GM12872 (cell line): ENCODE measurements at regions not wholly inside any gene's neighbourhood (a gene's known extent, or its start where the extent isn't known, plus 50 kb on each side); places are given as distances from the start of the nearest gene placed in this dataset.

Experiments
- TF ChIP-seq, protein P1 (sequence below): IDR thresholded peaks from 3 replicates; pipeline ENCODE4 v1.5.1; 2011; ENCODE audit warnings: low read depth, mild to moderate bottlenecking, low read length, moderate library complexity; ENCODE audit not compliant: insufficient read depth

DNA sequence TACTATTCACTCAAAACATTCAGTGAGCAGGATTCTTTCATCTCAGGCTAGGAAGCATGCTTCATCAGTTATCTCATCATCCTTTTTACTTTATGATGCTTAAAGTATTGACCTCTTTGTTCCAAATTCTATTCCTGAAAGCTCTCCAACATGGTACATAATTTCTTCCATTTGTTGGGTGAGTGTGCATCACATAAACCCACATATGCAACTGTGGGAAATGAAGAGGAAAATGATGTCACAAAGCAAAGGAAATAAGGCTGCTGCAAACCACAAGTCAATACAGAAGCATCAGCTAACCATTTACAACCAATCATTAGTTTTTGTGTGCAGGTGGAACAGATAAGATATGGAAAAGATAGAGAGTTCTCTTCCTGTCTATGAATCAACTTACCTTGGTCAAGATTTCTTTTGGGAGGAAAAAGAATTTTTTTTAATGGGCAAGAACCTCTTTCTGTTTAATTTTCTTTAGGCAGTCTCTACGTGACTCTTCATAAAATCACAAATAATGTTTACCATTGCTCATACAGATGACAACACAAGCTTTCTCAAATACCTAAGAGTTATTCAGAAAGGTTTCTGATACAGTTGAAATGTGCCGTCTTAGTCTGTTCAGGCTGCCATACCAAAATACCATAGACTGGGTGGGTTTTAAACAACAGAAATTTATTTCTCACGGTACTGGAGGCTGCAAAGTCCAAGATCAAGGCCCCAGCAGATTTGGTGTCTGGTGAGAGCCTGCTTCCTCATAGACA is 259.9 kb downstream of the ADGRG6 start:
- TF ChIP-seq, protein P1, sequence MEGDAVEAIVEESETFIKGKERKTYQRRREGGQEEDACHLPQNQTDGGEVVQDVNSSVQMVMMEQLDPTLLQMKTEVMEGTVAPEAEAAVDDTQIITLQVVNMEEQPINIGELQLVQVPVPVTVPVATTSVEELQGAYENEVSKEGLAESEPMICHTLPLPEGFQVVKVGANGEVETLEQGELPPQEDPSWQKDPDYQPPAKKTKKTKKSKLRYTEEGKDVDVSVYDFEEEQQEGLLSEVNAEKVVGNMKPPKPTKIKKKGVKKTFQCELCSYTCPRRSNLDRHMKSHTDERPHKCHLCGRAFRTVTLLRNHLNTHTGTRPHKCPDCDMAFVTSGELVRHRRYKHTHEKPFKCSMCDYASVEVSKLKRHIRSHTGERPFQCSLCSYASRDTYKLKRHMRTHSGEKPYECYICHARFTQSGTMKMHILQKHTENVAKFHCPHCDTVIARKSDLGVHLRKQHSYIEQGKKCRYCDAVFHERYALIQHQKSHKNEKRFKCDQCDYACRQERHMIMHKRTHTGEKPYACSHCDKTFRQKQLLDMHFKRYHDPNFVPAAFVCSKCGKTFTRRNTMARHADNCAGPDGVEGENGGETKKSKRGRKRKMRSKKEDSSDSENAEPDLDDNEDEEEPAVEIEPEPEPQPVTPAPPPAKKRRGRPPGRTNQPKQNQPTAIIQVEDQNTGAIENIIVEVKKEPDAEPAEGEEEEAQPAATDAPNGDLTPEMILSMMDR, result no peak

DNA sequence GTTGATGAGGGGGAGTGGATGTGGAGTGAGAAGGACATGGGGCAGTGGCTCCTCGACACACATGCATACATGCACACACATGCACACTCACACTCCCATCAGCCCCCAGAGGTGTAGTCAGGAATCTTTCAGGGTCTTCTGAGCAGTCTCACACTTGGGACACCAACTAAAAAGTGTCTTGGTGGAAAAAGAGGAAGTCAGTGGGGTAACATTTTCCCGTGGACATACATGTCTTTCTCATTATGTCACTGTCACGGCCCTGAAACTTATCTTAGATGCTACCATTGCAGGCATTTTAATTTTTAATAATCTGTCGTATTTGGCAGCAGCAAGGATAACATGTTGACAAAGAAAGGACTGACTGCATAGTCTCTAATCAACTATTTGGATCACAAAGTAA is 261.1 kb downstream of the ADGRG6 start:
- TF ChIP-seq, protein P1, result no peak

DNA sequence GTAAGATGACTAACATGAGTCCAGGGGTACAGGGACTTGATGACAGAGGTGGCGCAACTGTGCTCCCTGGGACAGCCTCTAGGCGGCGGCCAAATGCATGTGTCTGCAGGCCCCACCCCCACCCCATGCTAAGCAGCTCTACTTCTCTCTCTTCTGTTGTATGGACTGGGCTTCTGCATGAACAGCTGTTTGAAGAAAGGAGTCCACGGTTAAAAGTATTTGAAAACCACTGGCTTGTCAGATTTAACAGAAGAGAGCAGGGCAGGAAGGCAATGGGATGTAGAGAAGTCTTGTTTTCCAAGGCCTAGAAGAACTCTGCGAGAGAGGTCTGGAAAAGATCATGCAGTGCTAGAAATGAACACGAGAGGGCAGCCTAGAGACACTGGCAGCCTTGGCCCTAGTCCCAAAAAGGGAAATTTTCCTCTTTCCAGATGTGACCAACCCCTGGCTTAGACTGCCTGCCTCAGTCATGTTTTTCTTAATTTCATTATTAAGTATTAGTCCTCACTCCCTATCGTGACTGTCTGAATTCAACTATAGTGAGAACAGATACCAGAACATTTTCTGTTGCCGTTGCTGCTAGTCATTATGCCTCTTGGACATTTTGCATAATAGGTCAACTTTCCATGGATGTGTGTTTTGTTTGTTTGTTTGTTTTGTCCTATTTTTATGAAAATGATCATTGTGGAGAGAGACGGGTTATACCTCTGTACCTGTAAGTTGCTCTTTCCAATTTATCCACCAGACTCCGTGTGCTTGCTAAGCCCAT is 265.0 kb downstream of the ADGRG6 start:
- TF ChIP-seq, protein P1, result peak; percentile 94

DNA sequence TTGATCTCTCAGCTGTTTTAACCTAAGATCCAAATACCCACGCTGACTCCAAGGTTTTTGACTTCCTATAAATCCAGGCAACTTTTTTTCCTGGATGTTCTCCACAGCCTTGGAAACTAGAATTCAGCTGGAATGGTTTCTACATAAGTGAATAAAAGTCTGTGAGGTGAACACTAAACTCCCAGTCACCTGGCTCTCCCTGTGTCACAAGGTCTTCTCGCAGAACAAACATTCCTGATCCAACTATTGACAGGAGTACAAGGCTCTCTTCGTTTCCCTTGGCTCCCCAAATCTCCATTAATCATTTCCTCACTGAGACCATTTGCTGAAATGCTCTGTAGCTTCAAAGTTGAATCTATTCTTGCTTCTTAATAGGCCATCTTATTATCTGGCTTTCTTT is 265.7 kb downstream of the ADGRG6 start:
- TF ChIP-seq, protein P1, result no peak

DNA sequence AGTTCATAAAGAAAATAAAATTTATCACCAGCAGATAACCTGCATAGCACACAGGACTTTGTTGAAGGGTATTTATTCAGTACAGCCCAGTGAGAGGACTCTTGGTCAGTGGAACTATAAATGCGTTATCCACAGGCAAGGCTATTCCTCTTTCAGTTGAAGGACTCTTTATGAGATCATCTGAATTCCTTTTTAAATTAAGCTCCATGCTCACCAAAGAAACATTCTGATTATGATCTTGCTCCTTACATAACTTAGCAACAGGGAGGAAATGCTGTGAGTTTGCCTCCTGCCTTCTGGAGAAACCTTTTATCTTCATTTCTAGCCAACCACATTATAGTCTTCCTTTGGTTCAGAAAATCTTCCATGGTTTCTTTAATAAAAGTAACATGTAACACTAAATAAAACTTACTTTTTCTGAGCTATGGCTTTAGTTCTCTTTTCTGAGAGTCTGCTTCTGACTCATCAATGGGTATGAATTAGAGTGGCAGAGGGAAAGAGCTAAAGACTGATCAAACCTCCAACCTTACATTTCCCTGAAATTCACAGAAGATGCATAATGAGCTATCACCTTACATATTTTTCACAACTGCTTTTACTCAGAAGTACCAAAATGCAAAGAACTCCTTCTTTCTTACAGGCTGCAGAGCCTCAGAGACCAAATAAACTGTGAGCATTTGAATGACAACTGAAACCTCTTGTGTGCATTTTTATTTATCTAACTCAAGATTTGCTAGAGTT is 267.2 kb downstream of the ADGRG6 start:
- TF ChIP-seq, protein P1, result no peak

DNA sequence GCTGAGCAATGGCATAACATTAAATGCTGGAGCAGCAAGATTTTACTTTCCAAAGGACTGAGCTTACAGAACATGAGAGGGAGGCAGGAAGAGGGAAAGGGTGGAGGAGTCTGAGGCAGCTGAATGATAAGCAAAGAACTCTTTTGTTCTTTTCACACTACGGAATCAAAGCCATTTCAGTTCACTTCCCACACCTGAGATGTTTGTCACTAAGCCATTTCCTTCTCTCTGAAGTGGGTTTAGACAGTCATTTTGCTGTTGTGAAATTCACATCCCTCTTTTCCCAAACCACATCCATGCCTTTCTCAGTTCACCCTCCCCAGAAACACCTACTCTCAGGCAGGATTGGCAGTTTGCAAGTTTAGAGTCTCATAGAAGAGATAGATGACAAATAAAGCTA is 267.9 kb downstream of the ADGRG6 start:
- TF ChIP-seq, protein P1, result no peak

DNA sequence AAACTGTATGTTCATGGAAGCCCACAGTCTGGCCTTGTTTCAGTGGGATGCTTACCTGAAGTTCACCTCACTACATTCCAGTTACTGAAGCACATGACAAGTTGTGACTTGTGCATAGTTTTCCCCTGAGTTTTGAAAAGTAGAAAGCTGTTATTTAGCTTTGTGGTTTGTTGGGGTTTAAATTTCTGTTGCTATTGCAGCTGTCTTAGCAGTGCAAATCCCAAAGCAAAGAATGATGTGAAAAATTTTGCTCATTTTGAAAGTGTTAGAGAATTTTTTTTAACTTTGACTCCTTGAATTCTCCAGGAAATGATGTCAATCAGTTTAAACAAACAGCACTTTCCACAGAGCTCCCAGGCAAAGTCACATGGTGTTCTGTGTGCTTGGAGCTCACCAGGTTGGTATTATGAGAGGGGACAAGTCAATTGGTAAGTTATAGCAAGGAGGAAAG is 268.4 kb downstream of the ADGRG6 start:
- TF ChIP-seq, protein P1, result no peak
